ENCODE measurements at regions not wholly inside any gene's neighbourhood (a gene's known extent, or its start where the extent isn't known, plus 50 kb on each side); places are given as distances from the start of the nearest gene placed in this dataset.

DNA sequence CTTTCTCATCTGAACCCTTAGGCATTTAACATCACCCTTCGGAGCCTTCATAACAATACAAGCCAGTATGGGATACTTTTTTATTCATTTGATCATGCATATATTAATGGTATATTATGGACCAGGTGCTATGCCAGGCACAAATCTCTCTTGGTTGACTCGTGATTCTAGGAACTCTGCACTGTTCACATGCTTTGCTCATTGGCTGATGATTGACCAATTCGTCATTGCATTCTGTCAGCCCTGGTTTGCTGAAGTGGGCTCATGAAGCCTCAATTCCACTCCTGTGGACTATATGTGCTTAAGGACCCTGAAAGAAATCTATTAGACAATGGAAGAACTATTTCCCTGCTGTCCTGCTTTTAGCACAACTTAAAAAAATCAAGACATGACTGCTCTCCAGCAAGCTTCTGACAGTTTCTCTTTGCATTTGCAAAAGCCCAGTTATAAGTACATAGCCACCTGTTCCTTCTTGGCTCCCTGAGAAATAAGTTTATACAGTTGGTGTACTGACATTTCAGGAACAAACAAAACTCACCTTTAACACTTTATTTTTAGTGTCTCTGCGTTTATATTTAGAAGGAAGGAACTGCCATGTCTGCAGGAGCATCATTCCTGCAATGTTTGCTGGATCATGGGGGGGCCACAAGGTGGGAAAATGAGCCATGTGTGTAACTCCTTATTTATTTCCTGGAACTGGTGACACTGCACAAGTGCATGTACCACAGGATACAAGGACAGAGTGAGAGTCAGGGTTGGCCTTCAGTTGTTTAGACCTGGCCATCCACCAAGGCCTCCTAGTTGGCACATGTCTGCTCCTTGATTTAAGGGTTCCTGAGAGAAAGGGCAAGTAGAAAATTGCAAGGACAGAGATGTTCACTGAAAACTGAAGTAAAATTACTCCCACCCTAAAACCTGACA, 146.0 kb upstream of the NAMPT start:
- TF ChIP-seq CTCF (IDR thresholded peaks at IDR 0.05; ENCODE audit: low read depth, low read length), result no peak
- H3K9me3 ChIP-seq (ENCODE audit: severe bottlenecking), result no peaks in the 10 kb centered on the region
- DNase-seq, result no peak
- H3K36me3 ChIP-seq, result no peaks in the 10 kb centered on the region
- H3K27me3 ChIP-seq (ENCODE audit: insufficient read depth, low read depth, severe bottlenecking), result no peaks in the 10 kb centered on the region
- no peak overlapping the region for H3K4me3 ChIP-seq (ENCODE audit: low read depth, low read length)
- no peak overlapping the region for H3K27ac ChIP-seq

- no peak overlapping the region for H3K4me3 ChIP-seq (ENCODE audit: low read depth, low read length)
- H3K27me3 ChIP-seq (ENCODE audit: insufficient read depth, low read depth, severe bottlenecking), result no peaks in the 10 kb centered on the region
- no peak for TF ChIP-seq CTCF (IDR thresholded peaks at IDR 0.05; ENCODE audit: low read depth, low read length)
- no peak overlapping the region for H3K27ac ChIP-seq
- no peaks in the 10 kb centered on the region for H3K36me3 ChIP-seq
- DNase-seq, result no peak
- no peaks in the 10 kb centered on the region for H3K9me3 ChIP-seq (ENCODE audit: severe bottlenecking)
Observed at GRCh38 chr7:106430103-106430502, 145.3 kb upstream of the NAMPT start.

GRCh38 chr7:106426803-106427202, 142.0 kb upstream of the NAMPT start:
- Histone ChIP-seq H3K27ac (no peak overlapping the region), H3K36me3 (no peaks in the 10 kb centered on the region), H3K9me3 (ENCODE audit: severe bottlenecking) (no peaks in the 10 kb centered on the region), H3K27me3 (ENCODE audit: insufficient read depth, low read depth, severe bottlenecking) (no peaks in the 10 kb centered on the region), H3K4me3 (ENCODE audit: low read depth, low read length) (no peak overlapping the region)
- TF ChIP-seq CTCF (IDR thresholded peaks at IDR 0.05; ENCODE audit: low read depth, low read length), result no peak
- DNase-seq, result no peak

GRCh38 chr7:106425017-106425719, 140.4 kb upstream of the NAMPT start:
- Histone ChIP-seq H3K27ac (no peak overlapping the region), H3K9me3 (ENCODE audit: severe bottlenecking) (no peaks in the 10 kb centered on the region), H3K27me3 (ENCODE audit: insufficient read depth, low read depth, severe bottlenecking) (no peaks in the 10 kb centered on the region), H3K4me3 (ENCODE audit: low read depth, low read length) (no peak overlapping the region), H3K36me3 (no peaks in the 10 kb centered on the region)
- no peak for DNase-seq
- no peak for TF ChIP-seq CTCF (IDR thresholded peaks at IDR 0.05; ENCODE audit: low read depth, low read length)

DNA sequence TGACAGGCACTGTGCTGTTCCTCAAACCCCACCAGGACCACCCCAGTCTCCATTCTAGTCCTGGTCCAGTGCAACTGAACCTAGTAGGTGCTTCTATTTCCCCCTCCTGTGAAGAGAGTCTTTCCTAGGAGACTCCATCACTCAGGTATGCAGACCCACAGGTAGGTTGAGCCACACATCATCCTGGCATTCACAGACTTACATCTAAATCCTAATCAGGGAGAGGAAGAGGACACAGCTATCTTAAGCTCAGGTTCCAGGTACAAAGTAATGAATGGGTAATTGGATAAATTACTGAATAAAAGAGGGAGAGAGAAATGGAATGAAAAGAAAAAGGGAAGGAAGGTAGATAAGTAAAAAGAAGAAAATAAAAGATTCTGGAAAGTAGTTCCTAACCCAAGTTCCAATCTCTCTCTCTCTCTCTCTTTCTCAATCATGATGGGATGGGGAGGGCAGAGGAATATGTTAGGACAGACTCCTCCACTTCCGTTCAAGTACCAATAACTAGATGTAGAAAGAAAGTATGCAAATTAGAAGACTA, 139.8 kb upstream of the NAMPT start:
- H3K36me3 ChIP-seq, result no peaks in the 10 kb centered on the region
- no peak for DNase-seq
- H3K27ac ChIP-seq, result no peak overlapping the region
- H3K4me3 ChIP-seq (ENCODE audit: low read depth, low read length), result no peak overlapping the region
- no peaks in the 10 kb centered on the region for H3K27me3 ChIP-seq (ENCODE audit: insufficient read depth, low read depth, severe bottlenecking)
- no peaks in the 10 kb centered on the region for H3K9me3 ChIP-seq (ENCODE audit: severe bottlenecking)
- TF ChIP-seq CTCF (IDR thresholded peaks at IDR 0.05; ENCODE audit: low read depth, low read length), result no peak

Data from WERI-Rb-1 (cell line).